HG03095 (cell line): ENCODE measurements at regions not wholly inside any gene's neighbourhood (a gene's known extent, or its start where the extent isn't known, plus 50 kb on each side); places are given as distances from the start of the nearest gene placed in this dataset.

Experiments
- ATAC-seq: cut with Tn5 transposase; IDR thresholded peaks from one replicate; pipeline ENCODE4 v1.9.1; 2021; ENCODE audit warnings: moderate library complexity; ENCODE audit not compliant: unreplicated experiment

DNA sequence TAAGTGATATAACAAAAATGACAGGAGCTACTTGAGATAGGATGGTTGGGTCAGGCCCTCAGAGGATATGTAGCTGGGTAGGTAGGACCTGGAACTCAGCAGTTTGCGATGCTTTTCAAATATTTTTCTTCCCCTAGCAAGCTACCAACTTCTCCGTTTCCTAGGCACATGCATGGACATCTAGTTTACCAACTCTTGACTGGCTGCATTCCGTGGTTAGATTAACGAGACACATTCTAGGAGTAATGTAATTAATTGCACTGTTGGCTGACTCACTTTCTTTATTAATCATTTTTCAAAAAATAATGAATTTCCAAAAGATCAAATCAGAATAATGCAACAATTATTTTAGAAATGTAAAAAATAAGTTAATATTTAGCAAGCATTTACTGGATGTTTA, 95.9 kb downstream of the MACIR start:
- no peak for ATAC-seq

- no peak for ATAC-seq
Measured at GRCh38 chr5:103353581-103353980, 95.0 kb downstream of the MACIR start.

DNA sequence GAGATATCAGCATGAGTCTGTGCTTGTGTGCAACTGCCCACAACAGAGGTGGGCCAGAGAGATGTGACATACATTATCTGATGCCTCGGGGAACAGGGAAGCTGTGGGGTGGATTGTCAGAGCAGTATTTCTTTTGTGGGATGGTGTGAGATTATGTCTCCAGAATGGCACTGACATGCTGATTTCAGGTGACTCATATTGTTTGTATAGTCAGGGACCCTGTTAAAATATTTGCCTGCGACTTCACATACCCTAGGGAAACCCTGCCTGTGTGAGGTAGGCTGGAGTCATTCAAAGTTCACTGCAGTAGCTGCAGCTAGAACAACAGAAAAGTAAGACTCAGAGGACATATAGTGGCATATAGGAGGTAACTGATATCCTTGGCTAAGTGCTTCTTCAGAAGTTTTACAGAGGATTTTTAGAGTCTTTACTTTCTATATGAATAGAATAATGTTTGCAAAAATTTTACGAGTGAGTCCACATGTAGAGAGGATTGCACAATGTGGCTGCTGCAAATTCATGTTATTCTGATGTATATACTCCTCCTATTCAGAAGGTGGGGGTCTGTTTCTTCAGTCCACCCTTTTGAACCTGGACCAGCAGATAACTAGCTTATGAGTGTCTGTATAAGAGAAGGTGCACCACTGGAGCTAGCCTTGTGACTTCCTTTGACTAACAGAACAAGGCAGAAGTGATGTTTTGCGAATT, 89.3 kb downstream of the MACIR start:
- no peak for ATAC-seq

DNA sequence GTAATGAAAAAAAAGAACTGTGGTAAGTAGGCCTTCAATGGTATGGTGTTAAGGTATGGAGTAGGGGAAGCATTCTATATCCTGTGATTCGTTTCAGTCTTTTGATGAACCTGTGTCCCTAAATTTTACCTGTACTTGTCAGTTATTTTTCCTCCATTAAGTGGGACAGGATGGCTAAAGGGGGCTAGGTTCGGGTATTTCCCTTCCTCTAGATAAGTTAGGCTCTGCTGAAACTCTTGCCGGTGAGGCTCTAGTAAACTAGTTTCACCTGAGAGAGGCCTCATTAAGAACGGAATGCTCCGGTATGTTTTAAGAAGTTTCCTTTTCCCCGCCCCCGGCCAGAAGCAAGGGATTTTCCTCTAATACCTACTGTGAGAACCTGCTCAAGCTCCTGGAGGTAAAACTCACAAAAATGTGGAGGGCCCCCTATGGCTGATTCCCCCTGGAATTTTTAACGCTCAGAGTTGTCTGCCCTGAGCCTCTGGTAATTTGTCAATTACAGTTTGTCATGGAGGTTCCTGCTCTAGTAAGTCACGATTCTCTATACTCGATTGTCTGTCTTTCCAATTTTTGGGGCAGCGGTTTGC, 87.7 kb downstream of the MACIR start:
- ATAC-seq = no peak

DNA sequence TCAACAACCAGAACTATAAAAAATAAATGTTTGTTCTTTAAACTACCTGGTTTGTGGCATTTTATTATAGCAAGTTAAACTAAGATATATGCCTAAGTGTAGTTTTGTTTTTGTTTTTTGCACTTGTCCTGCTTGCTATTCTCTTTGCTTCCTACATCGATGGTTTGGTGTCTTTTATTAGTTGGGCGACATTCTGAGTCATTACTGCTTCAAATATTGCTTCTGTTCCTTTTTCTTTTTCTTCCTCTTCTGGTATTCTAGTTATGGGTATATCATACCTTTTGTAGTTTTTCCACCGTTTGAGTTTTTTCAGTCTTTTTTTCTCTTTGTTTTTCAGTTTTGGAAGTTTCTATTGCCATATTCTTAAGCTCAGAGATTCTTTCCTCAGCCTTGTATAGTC, 86.9 kb downstream of the MACIR start:
- no peak for ATAC-seq

GRCh38 chr5:103340717-103341388, 82.3 kb downstream of the MACIR start:
- peak; percentile 99 for ATAC-seq

DNA sequence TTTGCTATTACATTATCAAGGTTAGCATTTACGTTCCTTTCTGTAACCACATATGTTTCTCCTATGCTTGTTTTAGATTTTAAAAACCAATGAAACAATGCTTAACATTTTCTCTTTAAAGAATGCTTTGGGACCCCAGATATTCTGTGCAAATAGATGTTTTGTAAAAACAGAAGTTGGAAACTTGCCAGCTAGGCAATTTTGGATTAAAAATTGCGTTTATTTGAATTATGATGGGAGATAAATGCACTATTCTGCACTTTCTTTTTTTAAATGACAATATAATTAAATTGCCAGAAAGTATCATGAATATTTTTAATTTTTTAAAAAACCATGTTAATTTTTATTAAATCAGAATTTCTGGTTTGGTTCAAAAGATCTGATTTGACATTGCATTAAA, 81.6 kb downstream of the MACIR start:
- no peak for ATAC-seq

GRCh38 chr5:103336941-103337340, 78.4 kb downstream of the MACIR start:
- no peak for ATAC-seq

DNA sequence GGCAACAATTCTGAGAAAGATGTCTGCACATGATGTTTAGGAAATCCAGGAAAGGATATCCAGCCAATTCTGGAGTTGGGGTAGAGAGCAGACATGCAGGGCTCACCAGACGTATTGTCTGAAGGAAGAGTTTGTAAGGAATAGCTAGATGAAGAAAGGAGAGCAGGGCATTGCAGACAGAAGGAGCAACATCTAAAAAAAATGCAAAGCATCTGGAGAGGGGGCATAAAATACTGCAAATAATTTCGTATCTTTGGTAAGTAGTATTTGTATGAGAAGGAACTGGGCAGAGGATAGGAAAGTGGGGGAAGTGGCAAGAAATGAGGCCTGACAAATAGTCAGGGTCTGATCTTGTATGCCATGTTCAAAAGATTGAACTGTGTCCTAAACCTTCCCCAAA, 74.8 kb downstream of the MACIR start:
- no peak for ATAC-seq

- no peak for ATAC-seq
Measured at GRCh38 chr5:103330875-103331274, 72.3 kb downstream of the MACIR start.
